HG03432 (cell line): ENCODE measurements at regions not wholly inside any gene's neighbourhood (a gene's known extent, or its start where the extent isn't known, plus 50 kb on each side); places are given as distances from the start of the nearest gene placed in this dataset.
A peak's percentile ranks its signal among the peaks of the same experiment; 100 is the strongest.
"Not testable (repeated sequence)": the region's sequence is repeated elsewhere in the genome, so short reads cannot be mapped to it uniquely, and the experiment has no call there.

Source experiments
- ATAC-seq: cut with Tn5 transposase; IDR thresholded peaks from one replicate; pipeline ENCODE4 v1.9.1; 2021; ENCODE audit warnings: mild to moderate bottlenecking, moderate library complexity; ENCODE audit not compliant: unreplicated experiment

DNA sequence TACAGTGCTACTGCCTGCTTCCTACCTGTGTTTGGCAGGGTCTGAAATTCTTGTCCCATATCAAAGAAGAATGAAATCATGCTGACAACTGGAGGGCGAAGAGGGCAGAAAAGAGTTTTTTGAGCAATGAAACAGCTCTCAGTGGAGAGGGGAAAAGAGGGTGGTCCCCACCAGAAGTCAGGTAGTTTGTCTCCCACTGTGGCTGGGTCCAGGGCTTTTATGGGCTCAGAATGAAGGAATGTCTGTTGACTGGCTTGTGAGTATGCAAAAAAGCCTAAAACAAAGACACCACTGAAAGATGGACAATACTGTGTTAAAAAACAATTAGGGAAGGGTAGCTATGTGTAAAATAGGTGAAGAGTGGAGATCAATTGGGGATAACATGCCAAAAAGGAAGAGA, 115.0 kb downstream of the ADAM29 start:
- ATAC-seq = no peak

GRCh38 chr4:175034007-175034406, 115.8 kb downstream of the ADAM29 start:
- no peak for ATAC-seq

GRCh38 chr4:175034986-175035705, 117.0 kb downstream of the ADAM29 start:
- no peak for ATAC-seq

DNA sequence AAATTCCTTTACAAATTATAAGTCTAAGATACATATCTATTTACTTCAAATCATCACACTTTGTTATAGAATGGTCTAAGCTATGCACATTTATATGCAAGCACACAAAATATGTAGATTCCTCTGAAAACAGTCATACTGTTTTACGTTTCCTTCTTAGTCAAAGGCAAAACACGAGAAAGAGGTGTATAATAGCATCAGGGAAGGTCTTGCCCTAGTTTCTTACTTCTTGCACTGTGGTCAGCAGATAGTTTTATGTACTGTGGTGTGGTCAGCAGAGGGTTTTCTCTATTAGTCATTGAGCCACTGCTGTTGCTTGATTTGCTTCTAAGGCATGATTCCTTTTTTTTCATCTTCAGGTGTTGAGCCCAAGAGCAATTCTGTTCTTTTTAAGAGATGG, 117.7 kb downstream of the ADAM29 start:
- ATAC-seq = peak; percentile 48

DNA sequence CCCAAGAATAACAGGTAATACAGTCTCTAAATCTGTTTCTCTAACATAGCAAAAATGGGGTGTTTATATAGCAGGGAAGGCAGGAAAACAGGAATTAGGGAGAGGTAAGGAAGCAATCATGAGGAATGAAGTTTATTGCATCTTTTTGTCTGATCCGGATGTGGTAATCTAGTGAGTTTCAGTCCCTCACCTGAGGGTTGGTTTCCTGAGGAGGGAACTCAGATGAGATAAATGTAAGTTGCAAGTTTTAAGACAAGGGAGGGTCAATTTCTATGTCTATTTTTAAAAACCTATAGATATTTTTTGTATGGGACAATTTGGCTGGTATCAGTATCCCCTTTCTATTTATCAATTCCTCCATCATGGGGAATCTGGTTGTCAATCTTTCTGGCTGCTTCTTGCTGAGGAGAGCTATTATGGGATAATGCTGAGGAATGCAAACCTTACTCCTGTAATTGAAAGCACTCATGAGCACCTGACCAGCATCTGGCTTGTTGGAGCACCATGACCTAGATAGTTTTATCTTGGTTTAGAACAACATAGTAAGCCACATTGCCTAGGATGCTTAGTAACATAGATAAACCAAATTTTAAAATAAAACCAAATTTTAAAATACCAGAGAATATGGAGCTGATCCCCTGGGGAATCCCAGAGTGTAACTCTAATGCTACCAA, 130.1 kb downstream of the ADAM29 start:
- ATAC-seq = no peak

DNA sequence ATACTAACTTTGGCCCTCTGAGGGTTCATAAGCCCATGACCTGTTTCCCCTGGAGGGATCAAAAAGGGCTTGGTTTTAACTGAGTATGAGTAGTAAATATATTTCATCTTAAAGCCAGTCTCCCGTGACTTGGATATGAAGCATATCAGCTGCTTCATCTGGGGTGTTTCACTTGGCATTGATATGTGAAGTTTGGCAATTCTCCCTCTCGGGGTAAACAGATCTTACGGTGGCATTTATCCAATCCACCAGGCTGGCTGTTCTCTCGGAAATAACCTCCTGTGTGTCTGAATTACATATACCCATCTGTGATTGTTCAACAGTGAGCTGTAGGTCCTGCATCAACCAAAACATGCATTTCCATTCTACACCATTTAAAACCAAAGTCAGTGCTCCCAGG, 130.7 kb downstream of the ADAM29 start:
- ATAC-seq = no peak

GRCh38 chr4:175051974-175052373, 133.8 kb downstream of the ADAM29 start:
- ATAC-seq = no peak

GRCh38 chr4:175054980-175055379, 136.8 kb downstream of the ADAM29 start:
- no peak for ATAC-seq

DNA sequence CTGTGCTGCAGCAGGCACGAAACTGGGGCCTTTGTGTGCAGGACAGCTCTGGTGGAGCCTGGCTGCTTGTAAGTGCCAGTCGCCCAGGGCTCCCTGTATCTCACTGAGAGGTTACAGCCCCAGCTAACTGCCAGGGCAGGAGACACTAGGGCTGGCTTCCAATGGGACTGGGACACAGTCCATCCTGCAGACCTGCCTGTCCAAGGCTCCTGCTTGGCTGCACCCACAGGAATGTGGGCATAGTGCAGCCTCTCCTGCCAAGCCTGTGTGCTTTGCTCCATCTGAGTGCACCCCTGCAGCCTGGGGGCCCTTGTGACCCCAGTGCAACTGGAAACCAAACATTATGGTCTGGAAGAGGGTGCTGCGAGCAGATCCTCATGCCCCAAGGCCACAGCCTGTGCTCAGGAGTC, 144.0 kb downstream of the ADAM29 start:
- ATAC-seq = no peak

- ATAC-seq = no peak
Observed at GRCh38 chr4:175065228-175065627, 147.1 kb downstream of the ADAM29 start.

GRCh38 chr4:175066923-175067627, 148.9 kb downstream of the ADAM29 start:
- ATAC-seq = no peak

- no peak for ATAC-seq
Observed at GRCh38 chr4:175068266-175068665, 150.1 kb downstream of the ADAM29 start.

DNA sequence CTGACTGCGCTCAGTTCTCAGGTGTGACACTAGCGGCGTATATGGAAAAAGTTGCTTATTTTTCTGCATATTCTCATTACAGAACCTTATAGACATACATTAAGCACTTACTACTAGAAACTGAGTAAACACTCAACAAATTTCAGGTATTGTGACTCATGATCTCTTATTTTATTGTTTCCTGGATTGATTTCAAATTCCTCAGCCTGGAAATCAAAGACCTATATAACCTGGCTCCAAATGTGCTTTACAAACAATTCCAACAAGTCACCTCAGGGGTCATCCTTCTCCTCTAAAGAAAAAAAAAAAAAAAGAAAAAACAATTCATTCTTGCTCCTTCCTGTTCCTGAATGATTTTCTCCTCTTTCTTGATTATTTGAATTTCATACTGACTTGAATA, 152.3 kb downstream of the ADAM29 start:
- no peak for ATAC-seq

DNA sequence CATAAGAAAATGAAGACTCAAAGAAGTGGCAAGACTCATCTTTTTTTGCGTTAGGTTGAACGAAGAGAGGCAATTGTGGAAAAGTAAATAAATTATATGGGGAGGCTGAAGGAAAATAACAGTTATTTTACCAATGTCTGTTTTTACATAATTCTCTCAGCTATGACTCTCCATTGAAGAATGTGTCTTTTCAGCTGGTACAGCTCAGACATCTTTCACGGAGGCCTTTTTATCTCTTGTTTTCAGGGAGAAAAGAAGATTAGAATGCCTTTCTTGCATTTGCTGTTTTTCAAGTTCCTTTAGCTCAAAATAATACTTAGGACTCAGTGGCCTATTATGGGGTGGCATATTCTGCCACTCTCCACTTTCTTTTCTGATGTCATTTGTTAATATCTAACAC, 153.0 kb downstream of the ADAM29 start:
- ATAC-seq = no peak

GRCh38 chr4:175087145-175087544, 169.0 kb downstream of the ADAM29 start:
- no peak for ATAC-seq

DNA sequence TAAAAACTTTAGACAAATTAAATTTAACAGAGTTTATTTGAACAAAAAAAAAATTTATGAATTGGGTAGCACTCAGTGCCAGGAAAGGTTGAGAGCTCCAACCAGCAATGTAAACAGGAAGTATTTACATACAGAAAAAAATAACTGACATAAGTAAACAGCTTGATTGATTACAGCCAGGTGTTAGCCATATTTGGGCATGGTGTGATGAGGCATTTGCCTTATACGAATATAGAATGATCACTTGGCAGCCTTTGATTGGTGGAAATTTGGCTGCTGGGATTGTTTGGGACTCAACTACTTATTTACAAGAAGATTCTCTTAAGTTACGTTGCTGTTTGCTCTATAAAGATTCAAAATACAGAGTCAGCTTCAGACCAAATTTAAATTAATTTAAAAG, 172.0 kb downstream of the ADAM29 start:
- no peak for ATAC-seq

DNA sequence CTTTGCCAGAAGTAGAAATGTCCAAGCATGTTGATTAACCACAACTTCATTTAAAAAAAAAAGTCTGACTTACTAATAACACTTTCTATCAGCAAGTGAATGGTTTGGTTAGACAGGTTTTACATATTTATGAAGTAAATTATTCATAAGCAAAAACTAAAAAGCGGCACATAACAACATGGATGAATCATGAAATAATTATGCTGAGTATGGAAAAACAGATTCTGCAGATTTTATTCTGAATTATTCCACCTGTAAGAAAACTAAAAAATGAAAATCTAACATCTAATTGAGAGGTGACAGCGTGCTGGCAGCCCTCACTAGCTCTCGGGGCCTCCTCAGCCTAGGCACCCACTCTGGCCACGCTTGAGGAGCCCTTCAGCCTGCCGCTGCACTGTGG, 173.5 kb downstream of the ADAM29 start:
- no peak for ATAC-seq

GRCh38 chr4:175092114-175092513, 174.0 kb downstream of the ADAM29 start:
- ATAC-seq = no peak

- not testable (repeated sequence) for ATAC-seq
Observed at GRCh38 chr4:175093055-175093454, 174.9 kb downstream of the ADAM29 start.

GRCh38 chr4:175103403-175103802, 185.2 kb downstream of the ADAM29 start:
- ATAC-seq = no peak

GRCh38 chr4:175106301-175106700, 188.1 kb downstream of the ADAM29 start:
- no peak for ATAC-seq

DNA sequence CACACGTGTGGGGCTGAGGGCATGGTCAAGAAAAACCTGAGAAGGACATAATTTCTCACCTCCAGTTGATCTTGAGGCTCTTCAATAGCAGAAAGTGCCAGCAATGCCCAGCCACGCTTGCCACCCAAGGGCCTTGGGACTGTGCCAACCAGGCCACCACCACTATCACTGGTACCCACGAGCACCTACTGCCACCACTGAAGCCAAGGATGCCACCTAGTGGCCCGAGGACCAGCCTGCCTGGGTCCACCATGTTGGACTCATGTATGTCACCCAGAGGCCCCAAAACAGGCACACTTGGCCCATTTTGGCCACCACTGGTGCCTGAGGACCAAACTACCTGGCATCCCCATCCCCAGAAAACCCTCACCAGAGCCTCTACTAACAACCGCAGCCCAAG, 191.8 kb downstream of the ADAM29 start:
- ATAC-seq = no peak
